Fibroblast of skin of abdomen (primary cell): ENCODE measurements at regions not wholly inside any gene's neighbourhood (a gene's known extent, or its start where the extent isn't known, plus 50 kb on each side); places are given as distances from the start of the nearest gene placed in this dataset.

Experiments used
- DNase-seq: peaks from one replicate; pipeline ENCODE4 v3.0.0-alpha.2; 2013

DNA sequence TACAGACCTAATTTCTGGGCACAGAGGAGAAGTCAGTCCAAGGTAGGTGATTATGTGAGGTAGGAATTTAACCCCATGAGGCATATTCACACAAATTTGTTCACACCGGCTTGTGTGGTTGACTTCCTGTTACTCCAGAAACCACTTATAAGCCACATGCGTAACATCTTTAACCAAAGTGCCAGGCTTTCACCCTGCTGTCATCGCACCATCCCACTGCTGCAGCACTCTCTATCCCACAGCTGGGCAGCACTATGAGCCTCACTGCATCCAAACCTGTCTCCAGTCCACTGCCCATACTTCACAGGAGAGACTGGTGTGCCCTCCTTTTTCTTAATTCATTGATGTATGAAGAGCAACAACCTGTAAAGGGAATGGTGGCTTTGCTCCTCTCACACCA, 128.2 kb upstream of the ARGLU1 start:
- no peak for DNase-seq

DNA sequence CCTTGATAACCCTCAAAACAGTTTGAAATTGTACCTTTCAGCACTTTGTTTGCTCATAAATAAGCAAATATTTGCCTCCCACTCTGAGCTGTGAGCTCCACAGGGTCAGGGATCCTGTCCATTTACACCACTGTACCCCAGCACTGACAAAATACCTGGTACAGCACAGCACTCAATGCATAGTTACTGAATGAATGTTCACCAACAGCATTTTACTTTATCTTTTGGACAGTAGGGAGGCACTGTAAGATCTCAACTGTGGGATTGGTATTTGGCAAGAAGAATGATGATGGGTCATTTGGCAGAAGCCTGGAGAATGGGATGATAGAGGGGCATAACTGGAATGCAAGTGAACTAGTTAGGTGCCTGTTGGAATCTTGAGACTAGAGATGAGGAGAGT, 127.2 kb upstream of the ARGLU1 start:
- no peak for DNase-seq

DNA sequence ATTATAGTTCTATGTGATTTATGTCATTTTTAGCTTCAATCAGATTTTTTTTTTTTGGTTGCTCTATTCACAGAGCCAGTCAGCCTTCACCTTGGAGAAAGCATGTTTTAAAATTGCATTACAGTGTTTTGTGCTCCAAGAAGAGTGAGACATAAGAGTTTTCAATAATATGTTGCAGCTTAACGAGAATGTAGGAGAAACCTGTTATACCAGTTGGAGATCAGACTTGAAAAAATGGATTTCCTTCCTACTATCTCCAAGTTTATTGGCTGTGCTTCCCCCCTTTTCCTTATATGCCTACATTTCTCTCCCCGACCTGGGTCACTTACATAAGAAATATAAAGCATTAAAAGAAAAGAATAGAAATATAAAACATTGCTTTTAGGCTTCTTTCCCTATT, 123.9 kb upstream of the ARGLU1 start:
- DNase-seq = no peak

DNA sequence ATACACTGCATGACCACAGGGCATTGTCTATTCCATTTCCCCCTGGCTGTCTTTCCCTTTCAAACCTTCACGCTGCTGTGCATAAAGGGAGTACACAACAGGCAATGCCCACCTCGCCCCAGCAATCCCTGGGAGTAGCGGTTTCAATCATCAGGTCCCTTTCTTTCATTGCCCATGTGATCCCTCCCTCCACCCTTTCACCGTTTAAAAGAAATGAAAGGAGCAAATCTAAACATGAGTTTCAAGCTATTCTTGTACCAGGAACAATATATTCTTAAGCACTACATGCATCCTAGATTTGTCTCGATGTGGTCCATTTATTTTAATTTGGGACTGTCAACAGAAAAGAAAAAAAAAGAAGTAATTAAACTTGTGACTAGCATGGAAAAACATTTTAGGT, 123.4 kb upstream of the ARGLU1 start:
- no peak for DNase-seq

DNA sequence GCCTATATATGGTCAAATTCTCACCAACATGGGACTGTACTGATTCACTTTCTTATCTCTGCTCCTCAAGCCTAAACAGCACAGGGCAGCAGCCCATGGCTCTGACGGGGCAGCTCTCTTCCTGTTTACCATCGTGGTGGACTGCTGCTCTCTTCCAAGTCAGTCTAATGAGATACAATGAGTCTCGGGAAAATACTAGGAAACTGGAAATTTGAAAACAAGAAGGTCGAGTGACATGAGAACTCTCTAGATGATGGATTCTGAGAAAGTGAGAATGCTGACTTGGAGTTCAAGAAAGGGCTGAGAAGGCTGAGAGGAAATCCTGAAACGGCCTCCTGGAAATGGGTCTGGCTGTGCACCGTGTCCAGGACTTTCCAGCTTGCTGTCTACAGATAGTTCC, 122.8 kb upstream of the ARGLU1 start:
- DNase-seq = no peak

DNA sequence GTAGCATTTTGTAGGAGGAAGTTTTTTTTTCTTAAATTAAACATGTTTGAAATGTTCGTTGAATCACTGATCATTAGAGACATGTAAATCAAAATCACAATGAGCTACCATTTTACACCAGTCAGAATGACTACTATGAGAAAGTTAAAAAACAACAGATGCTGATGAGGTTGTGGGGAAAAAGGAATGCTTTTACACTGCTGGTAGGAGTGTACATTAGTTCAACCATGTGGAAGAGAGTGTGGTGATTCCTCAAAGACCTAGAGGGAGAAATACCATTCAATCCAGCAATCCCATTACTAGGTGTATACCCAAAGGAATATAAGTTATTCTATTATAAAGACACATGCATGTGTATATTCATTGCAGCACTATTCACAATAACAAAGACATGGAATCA, 122.0 kb upstream of the ARGLU1 start:
- DNase-seq = peak; percentile 22

DNA sequence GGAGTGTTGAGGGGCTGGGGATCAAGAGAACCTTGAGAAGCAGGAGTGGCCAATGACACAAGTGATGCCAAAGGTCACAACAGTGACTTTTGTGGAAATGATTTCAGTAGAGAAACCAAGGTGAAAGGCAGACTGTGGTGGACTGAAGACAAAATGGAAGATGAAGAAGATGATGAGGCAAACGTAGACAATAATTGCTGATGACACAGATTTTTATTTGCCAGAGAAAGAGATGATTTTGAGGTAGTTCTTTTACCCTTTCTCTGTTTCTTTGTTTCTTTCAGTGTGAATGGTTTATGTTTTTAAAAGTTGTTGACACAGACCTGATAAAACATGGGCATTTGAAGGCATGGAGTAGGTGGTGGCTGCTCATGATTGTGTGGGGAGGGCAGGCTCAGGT, 121.0 kb upstream of the ARGLU1 start:
- DNase-seq = no peak

DNA sequence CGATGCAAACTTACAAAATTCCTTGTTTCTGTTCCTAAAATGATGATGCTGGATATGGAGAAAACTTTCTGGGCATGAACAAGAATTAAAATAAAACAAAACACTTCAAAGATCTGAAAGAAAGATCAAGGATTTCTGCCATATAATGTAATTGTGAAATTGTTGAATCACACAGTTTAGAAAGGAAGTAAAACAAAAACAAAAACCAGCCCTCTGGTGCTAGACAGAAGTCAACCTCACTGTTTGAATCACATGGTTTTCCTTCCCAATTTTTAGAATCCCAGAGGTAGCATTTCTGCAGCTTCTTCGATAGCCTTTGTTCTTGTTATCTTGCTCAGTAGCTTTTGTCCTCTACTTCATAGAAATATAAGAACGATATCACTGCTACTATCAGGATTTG, 118.2 kb upstream of the ARGLU1 start:
- DNase-seq = no peak

DNA sequence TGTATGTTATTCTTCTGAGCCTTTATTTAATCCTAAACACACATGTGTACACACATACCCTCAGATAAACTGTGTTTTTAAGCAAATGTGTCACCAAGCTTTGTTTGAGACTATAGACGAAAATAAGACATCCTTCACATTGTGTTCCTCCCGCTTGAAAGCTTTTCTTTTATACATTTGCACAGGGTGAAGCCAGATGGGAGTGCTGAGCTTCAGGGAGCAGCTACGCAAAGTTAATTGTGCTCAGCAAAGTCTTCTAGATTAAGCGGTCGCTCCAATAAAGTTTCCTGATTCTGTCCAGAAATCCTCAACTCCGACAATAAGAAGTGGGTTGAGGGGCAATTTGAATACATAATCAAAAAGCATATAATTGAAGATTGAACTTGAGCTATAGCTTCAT, 117.2 kb upstream of the ARGLU1 start:
- no peak for DNase-seq

DNA sequence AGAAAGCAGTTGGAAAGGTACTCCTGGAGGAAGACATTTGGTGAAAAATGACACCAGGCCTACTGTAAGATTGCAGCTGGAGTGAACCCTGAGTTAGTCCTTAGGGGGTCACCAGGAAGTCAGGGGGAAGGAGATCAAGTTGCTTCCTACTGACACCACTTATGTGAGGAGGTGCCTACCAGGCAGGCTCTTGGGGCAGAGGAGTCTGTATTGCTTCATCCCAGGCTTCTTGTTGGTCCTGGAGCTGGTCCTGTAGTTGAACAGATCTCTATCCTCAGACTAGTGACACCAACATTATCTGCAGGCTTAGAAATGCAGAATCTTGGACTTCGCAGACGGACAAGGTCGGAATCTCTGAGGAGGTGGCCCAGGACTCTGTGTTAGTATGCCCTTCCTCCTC, 116.0 kb upstream of the ARGLU1 start:
- DNase-seq = no peak

DNA sequence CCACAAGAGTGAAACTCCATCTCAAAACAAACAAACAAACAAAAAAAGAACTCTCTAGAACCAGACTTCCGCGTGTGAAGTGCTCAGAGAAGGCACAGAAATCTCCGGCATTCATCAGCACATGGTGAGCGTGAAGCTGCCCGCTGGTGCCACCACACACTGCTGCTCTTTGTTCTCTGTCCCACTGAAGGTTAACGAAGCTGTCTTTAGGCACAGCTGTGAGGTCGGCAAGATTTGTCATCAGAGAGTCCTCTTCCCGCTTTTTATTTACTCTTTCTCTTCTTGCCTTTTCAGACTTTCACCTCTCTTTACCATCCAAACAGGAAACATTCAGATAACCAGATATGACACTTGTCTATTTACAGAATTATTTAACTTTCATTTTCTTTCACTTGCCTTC, 115.2 kb upstream of the ARGLU1 start:
- no peak for DNase-seq

DNA sequence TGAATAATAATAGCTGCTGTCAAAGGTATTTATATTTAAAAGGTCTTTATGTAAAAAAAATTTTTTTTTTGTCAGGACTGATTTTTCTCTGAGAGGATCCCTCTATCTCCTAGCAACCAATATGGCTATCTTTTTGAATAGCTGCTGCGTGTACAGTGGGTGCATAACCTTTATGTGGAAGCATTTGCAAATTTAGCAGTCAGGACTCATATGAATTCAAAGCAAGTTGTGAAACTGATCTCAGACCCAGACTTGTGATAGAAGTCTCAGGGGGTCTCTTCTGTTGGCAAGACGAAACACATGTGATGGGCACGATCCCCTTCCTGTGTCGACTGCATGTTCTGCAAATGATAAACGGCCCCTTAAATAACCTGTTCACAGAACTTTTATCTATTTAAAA, 114.1 kb upstream of the ARGLU1 start:
- DNase-seq = no peak

DNA sequence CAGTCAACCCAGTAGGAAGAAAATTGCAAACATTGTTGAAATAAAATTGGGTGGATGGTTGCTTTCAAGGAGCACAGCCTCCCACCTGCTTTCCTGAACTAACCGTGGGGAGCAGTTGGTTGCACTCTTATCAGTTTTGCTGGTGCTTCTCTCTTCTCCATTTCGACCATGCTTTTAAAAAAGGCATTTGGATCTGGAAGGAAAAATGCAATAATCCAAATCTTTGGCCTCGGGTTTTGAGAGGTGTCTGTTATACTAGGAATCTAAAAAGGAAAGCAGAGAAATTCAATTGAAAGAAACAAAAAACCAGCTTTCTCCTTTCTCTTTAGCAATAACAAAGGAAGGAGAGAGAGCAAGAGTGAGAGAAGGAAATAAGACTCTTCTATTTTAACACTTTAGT, 113.6 kb upstream of the ARGLU1 start:
- no peak for DNase-seq

DNA sequence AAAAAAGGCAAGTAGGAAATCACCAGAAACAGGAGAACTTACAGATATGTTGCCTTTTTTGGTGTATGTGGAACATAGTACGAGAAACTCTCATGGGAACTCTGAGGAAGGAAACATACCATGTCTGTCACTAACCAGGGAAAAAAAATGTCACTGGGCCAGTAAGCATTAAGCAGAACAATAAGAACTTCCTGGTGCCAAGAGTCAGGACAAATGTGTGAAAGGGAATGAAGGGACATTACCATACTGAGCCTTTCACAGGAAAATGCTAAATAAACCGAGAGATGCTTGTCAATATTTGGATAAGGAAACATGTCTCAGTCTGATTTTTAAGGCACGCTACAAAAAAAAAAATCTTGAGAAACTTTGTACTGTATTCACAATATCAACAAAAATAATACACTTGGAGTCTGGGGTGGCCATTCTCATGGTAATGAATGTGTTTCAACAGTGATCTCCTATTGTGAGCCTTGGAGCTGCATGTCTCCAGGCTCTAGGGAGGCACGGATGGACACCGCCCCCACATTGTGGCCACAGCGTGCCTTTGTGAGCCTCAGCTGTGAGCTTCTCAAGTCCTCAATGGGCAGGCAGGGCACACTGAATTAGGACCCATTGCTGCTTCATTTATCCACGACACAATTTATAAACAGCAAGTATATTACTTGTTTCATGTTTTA, 113.0 kb upstream of the ARGLU1 start:
- DNase-seq = no peak

DNA sequence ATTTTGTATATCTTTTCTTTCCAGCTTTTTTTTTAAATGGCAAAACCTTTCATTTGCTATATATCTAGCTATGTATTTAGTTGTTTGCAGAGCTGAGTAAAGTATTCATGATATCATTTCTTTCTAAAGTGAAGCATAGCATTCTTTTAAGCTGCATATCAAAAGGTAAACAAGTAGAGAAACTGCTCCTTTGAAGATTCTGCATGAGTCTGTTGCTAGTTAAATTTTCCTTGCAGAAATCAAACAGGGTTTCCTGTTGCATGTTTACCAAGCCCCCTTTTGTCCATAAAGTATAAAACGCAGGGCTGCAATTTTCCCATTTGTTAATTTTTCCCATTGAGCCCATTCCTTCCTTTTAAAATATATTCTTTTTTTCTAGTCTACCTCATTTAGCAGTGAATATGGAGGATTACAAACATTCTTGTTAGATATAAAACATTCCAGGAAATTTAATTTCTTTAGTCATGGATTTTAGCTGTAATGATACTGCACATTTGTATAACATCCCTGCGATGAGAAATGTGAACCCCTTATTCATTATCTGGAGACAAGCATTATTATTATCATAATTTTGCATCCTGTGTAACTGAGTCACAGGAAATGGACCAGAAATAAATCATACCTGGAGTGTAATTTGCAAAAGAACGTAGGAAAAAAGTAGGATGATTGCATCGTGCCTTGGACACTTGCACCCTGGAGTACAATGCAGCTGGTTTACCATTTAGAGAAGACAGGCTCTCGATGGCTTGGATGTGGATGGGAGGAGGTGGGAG, 110.9 kb upstream of the ARGLU1 start:
- no peak for DNase-seq

DNA sequence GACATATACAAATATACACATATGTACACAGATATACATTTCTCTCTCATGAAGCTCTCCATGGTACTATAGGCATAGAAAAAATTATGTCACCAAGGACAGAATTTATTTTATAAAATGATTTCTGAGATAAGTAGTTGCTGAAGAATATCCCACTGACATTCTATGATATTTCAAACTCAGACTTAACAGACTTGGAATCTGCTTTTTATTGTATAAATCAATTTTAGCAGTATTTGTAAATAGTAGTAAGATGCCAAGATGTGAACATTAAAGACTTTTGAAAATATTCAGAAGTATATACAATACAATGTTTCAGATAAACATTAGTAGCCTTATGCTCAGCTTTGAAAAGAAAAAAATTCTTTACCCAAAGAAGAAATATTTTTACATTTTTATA, 107.4 kb upstream of the ARGLU1 start:
- DNase-seq = no peak

DNA sequence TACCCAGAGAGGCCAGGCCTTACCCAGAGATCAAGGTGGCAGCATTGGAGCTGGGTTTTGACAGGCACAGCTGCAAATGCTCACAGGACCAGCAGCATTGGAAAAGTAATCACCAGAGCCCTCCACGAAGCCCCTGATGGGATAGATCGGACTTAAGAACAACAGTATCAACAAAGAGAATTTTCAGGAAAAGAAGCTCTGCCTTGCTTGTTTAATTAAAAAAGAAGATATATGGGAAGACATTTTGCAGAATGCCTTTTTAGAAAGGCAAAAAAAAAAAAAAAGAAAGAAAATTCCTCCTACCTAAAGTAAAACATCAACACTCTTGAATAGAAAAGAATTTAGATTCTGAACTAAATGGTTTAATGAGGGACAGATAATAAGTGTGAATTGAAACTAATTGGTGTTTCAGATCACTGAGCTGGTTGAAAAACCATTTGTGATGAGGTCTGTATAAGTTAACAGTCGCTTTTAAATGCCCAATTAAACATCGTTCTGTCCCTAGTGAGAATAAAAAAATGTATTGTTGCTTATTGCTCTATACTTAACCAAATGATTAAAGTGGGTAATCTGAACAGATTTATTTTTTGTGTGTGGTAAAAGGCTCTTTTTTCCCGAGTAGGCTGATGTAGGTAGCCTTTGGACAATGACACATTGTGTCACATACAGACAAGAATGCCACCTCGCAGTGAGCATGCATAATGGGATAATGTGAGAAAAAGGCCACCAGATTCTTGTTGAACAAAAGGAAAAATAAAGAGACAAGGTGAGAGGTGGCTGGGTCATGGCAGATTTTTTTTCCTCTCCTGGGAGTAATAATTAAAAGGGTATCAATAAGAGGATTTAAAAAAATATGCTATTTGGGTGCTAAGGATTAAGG, 93.0 kb upstream of the ARGLU1 start:
- DNase-seq = no peak

DNA sequence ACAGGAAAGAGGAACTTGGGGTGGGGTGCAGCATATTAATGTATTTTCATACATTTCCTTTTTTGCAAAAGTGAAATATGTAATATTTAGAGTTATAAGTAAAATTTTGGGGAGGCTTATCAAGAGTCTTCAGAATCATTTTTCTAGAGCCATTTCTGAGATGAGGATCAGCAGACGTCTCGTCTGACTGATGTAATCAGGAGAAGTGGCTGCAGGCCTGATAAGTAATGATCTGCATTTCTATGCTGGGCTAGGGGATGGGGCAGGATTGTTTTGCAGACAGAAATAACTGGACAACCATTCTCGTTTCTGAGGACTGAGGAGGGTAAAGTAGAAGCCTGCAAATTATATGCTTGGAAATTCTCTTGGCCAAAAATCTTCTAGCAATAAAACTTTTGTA, 89.2 kb upstream of the ARGLU1 start:
- no peak for DNase-seq

DNA sequence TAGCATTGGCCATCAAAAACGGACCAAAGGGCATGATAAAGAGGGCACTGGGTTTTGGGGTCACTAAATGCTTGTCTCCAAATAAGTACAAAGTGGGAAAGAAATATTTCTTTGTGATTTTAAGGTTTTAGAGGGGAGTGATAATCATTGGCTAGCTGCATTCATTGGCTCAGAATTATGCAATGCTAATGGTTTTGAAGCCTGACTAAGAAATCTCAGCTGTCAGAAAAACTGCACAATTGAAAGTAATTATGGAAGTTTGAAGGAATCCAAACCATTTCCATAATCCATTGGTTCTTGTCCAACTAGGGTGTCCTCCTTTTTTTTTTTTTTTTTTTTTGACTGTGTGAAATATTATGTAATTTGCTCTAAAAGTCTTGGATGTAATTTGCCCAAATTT, 88.2 kb upstream of the ARGLU1 start:
- DNase-seq = peak; percentile 9

DNA sequence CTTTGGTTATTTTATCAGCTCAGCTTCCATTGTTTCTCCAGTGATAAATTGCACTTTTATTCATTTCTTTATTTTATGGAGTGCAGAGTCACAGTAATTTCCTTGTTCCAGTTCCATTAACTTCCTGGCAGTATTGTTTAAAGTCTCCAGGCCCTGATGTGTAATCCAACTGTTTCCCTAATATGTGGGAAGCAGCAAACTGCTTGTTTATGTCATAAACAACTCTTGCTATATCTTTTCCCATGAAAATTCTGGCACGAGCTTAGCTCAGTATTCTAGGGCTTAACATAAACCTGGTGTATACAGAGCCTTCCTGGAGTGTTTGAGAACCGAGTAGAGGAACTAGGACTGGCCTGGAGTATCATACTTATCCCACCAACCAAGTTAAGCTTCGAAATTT, 83.5 kb upstream of the ARGLU1 start:
- no peak for DNase-seq

DNA sequence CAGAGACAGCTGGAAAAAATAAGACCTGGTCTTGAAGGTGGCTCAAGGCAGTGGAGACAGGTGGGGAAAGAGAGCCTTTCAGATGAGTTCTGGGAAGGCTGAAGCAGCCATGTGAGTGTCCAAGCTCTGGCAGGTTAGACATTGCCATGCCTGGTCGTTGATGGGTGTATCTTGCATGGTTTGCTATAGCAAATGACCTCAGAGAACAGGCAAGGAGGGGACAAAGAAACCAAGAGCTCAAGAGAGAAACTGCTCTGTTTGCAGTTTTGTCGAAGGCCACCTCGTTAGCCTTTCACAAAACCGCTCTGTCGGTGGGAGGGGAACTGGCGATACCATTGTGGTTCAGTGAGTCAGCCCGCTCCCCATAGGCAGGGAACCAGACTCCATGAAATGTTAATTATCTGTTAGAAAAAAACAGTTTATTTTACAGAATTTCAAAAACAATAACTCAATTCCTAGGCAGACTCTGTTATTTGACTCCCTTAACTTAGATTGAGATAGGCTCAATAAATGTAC, 82.8 kb upstream of the ARGLU1 start:
- DNase-seq = no peak

DNA sequence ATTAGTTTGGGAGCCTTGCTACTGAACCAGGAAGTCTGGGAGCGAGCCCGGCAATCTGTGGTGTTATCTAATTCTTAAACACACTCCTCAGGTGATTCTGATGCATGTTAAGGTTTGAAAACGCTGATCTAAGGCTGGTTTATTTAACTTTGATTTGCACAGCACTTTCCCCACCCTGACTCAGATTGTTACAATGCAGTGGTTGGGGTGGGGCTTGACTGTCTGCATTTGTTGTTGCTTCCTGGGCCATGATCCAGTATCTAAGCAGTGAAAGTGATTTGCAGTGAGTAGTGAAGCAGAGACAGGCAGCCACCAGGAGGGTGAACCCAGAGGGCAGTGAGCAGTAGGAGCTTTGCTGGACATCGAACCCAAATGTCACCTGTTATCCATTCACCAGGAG, 81.6 kb upstream of the ARGLU1 start:
- peak; percentile 12 for DNase-seq

DNA sequence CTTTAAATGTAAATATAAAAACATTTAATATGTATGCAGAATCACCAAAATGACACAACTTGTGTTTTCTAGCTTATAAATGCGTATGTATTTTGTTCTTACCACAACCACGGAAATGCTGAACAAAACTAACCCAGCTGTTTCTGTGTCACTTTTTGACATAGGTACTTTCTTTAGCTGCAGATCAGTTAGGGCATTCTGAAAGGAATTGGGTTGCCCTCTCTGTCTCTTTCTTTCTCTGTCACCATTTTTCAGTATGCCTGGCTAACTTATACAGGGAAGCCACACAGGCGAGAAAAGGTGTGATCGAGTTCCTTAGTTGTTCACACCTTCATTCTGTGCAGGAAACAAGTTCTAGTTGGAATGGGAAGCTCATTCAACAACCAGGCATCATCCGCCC, 72.6 kb upstream of the ARGLU1 start:
- DNase-seq = no peak
